Neuronal stem cell (in vitro differentiated cells): ENCODE measurements at regions not wholly inside any gene's neighbourhood (a gene's known extent, or its start where the extent isn't known, plus 50 kb on each side); places are given as distances from the start of the nearest gene placed in this dataset.

Experiments
- DNase-seq: peaks from one replicate; pipeline ENCODE4 v3.0.0-alpha.2; 2013; ENCODE audit warnings: low spot score
- H2AFZ ChIP-seq: one replicate; pipeline ENCODE4 v1.6.1; 2013; ENCODE audit warnings: mild to moderate bottlenecking, low read length, inconsistent platforms
- H2AK5ac ChIP-seq: 2 replicates; pipeline ENCODE4 v1.6.1; 2013; ENCODE audit warnings: low read depth, mild to moderate bottlenecking, inconsistent platforms, low read length, moderate library complexity, mixed read lengths
- H2BK120ac ChIP-seq: 2 replicates; pipeline ENCODE4 v1.6.1; 2013; ENCODE audit warnings: low read depth, mild to moderate bottlenecking, inconsistent platforms, low read length, moderate library complexity, mixed read lengths
- H2BK12ac ChIP-seq: one replicate; pipeline ENCODE4 v1.6.1; 2013; ENCODE audit warnings: low read length, inconsistent platforms
- H2BK15ac ChIP-seq: 2 replicates; pipeline ENCODE4 v1.6.1; 2013; ENCODE audit warnings: mild to moderate bottlenecking, low read length, inconsistent platforms, mixed read lengths
- H2BK5ac ChIP-seq: one replicate; pipeline ENCODE4 v1.6.1; 2013; ENCODE audit warnings: inconsistent platforms, mild to moderate bottlenecking, low read length, moderate library complexity
- H3K14ac ChIP-seq: one replicate; pipeline ENCODE4 v1.6.1; 2013; ENCODE audit warnings: low read length, inconsistent platforms
- H3K18ac ChIP-seq: 2 replicates; pipeline ENCODE4 v1.6.1; 2013; ENCODE audit warnings: low read length, inconsistent platforms
- H3K23ac ChIP-seq: 2 replicates; pipeline ENCODE4 v1.6.1; 2013; ENCODE audit warnings: low read depth, mild to moderate bottlenecking, mixed read lengths, low read length, inconsistent platforms; ENCODE audit not compliant: poor library complexity
- H3K27ac ChIP-seq: replicated peaks from 3 replicates; pipeline ENCODE4 v1.5.1; 2013; ENCODE audit warnings: low read length, inconsistent platforms
- H3K27me3 ChIP-seq, 3 experiments: 2 replicates each; pipeline ENCODE4 v1.6.1; 2013; ENCODE audit warnings: low read length in 3 of 3, mild to moderate bottlenecking in 2 of 3, inconsistent platforms in 1 of 3, low read depth in 1 of 3, mixed read lengths in 1 of 3, moderate library complexity in 1 of 3; ENCODE audit not compliant: control insufficient read depth in 3 of 3, insufficient read depth in 3 of 3
- H3K36me3 ChIP-seq, 2 donors: replicated peaks in 1 of 2; 2 replicates each; pipeline ENCODE4 v1.6.1; 2013; ENCODE audit warnings: low read length in 2 of 2; ENCODE audit not compliant: control insufficient read depth in 2 of 2, insufficient read depth in 2 of 2
- H3K4ac ChIP-seq: 2 replicates; pipeline ENCODE4 v1.6.1; 2013; ENCODE audit warnings: inconsistent platforms, mild to moderate bottlenecking, low read length, moderate library complexity
- H3K4me1 ChIP-seq, 2 donors: 1 replicate in 1 of 2; 2 replicates in 1 of 2; pipeline ENCODE4 v1.6.1; 2013; ENCODE audit warnings: low read length in 2 of 2, low read depth in 1 of 2; ENCODE audit not compliant: control insufficient read depth in 2 of 2, insufficient read depth in 1 of 2
- H3K4me2 ChIP-seq: one replicate; pipeline ENCODE4 v1.6.1; 2013; ENCODE audit warnings: mild to moderate bottlenecking, low read length, inconsistent platforms; ENCODE audit not compliant: insufficient read depth, poor library complexity, severe bottlenecking
- H3K4me3 ChIP-seq, 2 donors: 2 replicates each; pipeline ENCODE4 v1.5.1; 2013; ENCODE audit warnings: low read length in 2 of 2, mild to moderate bottlenecking in 2 of 2, inconsistent platforms in 1 of 2, moderate library complexity in 1 of 2
- H3K79me1 ChIP-seq: one replicate; pipeline ENCODE4 v1.6.1; 2013; ENCODE audit warnings: low read depth, mild to moderate bottlenecking, inconsistent platforms, low read length, moderate library complexity
- H3K9ac ChIP-seq: one replicate; pipeline ENCODE4 v1.6.1; 2013; ENCODE audit warnings: mild to moderate bottlenecking, low read depth, low read length, inconsistent platforms; ENCODE audit not compliant: poor library complexity
- H3K9me3 ChIP-seq, 2 donors: replicated peaks in 1 of 2; 2 replicates each; pipeline versions ENCODE3 to v1.6.1; 2013; ENCODE audit warnings: low read length in 2 of 2, mild to moderate bottlenecking in 2 of 2, inconsistent platforms in 1 of 2, low read depth in 1 of 2, mixed read lengths in 1 of 2, moderate library complexity in 1 of 2; ENCODE audit not compliant: control insufficient read depth in 2 of 2, insufficient read depth in 1 of 2
- H4K8ac ChIP-seq: one replicate; pipeline ENCODE4 v1.6.1; 2013; ENCODE audit warnings: low read depth, mild to moderate bottlenecking, inconsistent platforms, low read length, moderate library complexity
- H4K91ac ChIP-seq: one replicate; pipeline ENCODE4 v1.6.1; 2013; ENCODE audit warnings: low read length, low read depth, mild to moderate bottlenecking, inconsistent platforms; ENCODE audit not compliant: poor library complexity
- WGBS, 2 donors: extraction: QIAGEN DNeasy Blood & Tissue Kit; methylation state at CpG; one replicate each; pipeline ENCODE4 v1.1.7; 2013; ENCODE audit warnings: missing lambda C conversion rate in 2 of 2, mixed read lengths in 1 of 2; ENCODE audit not compliant: insufficient read length in 2 of 2, insufficient replicate concordance in 1 of 2; ENCODE audit errors: extremely low coverage in 2 of 2; 5-methylcytosine and 5-hydroxymethylcytosine counted together

DNA sequence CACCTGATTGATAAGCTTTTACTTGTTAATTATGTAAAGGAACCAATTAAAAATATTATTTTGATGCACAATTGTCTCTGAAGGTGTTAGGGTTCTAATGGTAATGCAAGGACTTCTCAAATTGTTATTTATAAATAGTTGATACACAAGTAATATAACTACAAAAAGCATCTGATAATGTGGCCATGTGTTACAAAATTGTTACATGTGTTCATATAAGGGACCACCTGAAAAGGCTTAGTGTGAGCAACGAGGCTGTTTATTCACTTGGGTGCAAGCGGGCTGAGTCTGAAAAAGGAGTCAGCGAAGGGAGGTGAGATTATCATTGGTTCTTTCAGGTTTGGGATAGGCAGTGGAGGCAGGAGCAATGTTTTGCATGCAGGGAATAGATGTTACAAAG lies 421.9 kb upstream of the CADM2 start:
- Histone ChIP-seq H3K9me3 (peaks cover 0 to 10% of the 10 kb centered on the region in 2 donors), H2AK5ac (no peak overlapping the region)
- no CpG with 5 or more reads among the region's 3 CpGs for WGBS, 2 donors

DNA sequence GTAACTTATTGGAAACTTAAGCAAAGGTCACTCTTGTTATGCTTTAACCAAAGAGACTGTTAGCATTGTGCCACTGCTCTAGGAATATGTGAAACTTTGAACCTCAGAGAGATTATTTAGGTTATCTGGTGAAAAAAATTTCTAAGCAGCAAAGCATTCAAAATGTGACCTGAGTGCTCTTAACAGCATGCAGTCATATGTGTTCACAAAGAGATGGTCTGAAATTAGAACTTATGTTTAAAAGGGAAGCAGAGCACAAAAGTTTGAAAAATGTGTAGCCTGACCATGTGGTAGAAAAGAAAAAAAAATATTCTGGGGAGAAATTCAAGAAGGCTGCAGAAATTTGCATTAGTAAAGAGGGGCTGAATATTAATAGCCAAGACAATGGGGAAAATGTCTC lies 420.2 kb upstream of the CADM2 start:
- H3K36me3 ChIP-seq = no peaks in the 10 kb centered on the region
- H3K4me1 ChIP-seq = no peaks in the 10 kb centered on the region
- H2BK15ac ChIP-seq = no peak overlapping the region
- no peak overlapping the region for H2BK12ac ChIP-seq
- H3K4me2 ChIP-seq = no peak overlapping the region
- H3K27ac ChIP-seq = no peak overlapping the region
- H4K91ac ChIP-seq = no peak overlapping the region
- peaks cover 0 to 9% of the 10 kb centered on the region in 2 donors for H3K9me3 ChIP-seq
- no peak overlapping the region for H3K4me3 ChIP-seq
- H3K4ac ChIP-seq = no peak overlapping the region
- H2AK5ac ChIP-seq = no peak overlapping the region
- no peak overlapping the region for H3K18ac ChIP-seq
- no peak overlapping the region for H4K8ac ChIP-seq
- no peak overlapping the region for H3K23ac ChIP-seq
- H2AFZ ChIP-seq = no peak overlapping the region
- no peaks in the 10 kb centered on the region for H3K27me3 ChIP-seq
- H3K79me1 ChIP-seq = no peaks in the 10 kb centered on the region
- no peak for DNase-seq
- H3K14ac ChIP-seq = no peak overlapping the region
- no peak overlapping the region for H3K9ac ChIP-seq
- no peak overlapping the region for H2BK5ac ChIP-seq
- H2BK120ac ChIP-seq = no peak overlapping the region

More for the DNA sequence above, 421.9 kb upstream of the CADM2 start:
- no peak overlapping the region for H3K14ac ChIP-seq
- no peak overlapping the region for H3K23ac ChIP-seq
- H3K18ac ChIP-seq = no peak overlapping the region
- no peak overlapping the region for H2BK12ac ChIP-seq
- H2BK120ac ChIP-seq = no peak overlapping the region
- H3K9ac ChIP-seq = no peak overlapping the region
- H4K8ac ChIP-seq = no peak overlapping the region
- H3K4me2 ChIP-seq = no peak overlapping the region
- no peak overlapping the region for H3K27ac ChIP-seq
- no peak overlapping the region for H2BK15ac ChIP-seq
- no peak overlapping the region for H3K4ac ChIP-seq
- no peak overlapping the region for H3K4me3 ChIP-seq
- no peaks in the 10 kb centered on the region for H3K79me1 ChIP-seq
- H3K36me3 ChIP-seq = no peaks in the 10 kb centered on the region
- H2AFZ ChIP-seq = no peak overlapping the region
- no peaks in the 10 kb centered on the region for H3K27me3 ChIP-seq
- no peak overlapping the region for H4K91ac ChIP-seq
- no peaks in the 10 kb centered on the region for H3K4me1 ChIP-seq
- H2BK5ac ChIP-seq = no peak overlapping the region
- DNase-seq = no peak

DNA sequence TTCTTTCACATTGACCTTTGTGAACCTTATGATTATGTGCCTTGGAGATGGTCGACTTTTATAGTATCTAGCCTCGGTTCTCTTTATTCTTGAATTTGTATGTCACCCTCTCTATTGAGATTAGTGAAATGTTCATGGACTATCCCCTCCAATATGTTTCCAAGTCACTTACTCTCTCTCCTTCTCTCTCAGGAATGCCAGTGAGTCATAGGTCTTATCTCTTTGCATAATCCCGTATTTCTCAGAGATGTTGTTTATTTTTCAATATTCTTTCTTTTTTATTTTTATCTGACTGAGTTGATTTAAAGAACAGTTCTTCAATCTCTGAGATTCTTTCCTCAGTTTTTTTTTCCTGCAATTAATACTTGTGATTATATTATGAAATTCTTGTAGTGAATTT lies 411.6 kb upstream of the CADM2 start:
- no peak overlapping the region for H2AFZ ChIP-seq
- no CpG with 5 or more reads among the region's 3 CpGs for WGBS, 2 donors
- no peak overlapping the region for H3K27ac ChIP-seq
- H3K79me1 ChIP-seq = no peaks in the 10 kb centered on the region
- H2BK5ac ChIP-seq = no peak overlapping the region
- no peak overlapping the region for H3K4me2 ChIP-seq
- H3K27me3 ChIP-seq = no peaks in the 10 kb centered on the region
- no peak overlapping the region for H3K18ac ChIP-seq
- no peak overlapping the region for H3K14ac ChIP-seq
- no peak overlapping the region for H2BK12ac ChIP-seq
- H3K4me3 ChIP-seq = no peak overlapping the region
- no peak overlapping the region for H2AK5ac ChIP-seq
- H3K9ac ChIP-seq = no peak overlapping the region
- H2BK120ac ChIP-seq = no peak overlapping the region
- H4K8ac ChIP-seq = no peak overlapping the region
- peaks cover 4% of the 10 kb centered on the region in 2 donors for H3K4me1 ChIP-seq
- H3K9me3 ChIP-seq = peaks cover 0 to 4% of the 10 kb centered on the region in 2 donors
- H4K91ac ChIP-seq = no peak overlapping the region
- H2BK15ac ChIP-seq = no peak overlapping the region
- H3K4ac ChIP-seq = no peak overlapping the region
- DNase-seq = no peak
- H3K36me3 ChIP-seq = no peaks in the 10 kb centered on the region
- no peak overlapping the region for H3K23ac ChIP-seq

DNA sequence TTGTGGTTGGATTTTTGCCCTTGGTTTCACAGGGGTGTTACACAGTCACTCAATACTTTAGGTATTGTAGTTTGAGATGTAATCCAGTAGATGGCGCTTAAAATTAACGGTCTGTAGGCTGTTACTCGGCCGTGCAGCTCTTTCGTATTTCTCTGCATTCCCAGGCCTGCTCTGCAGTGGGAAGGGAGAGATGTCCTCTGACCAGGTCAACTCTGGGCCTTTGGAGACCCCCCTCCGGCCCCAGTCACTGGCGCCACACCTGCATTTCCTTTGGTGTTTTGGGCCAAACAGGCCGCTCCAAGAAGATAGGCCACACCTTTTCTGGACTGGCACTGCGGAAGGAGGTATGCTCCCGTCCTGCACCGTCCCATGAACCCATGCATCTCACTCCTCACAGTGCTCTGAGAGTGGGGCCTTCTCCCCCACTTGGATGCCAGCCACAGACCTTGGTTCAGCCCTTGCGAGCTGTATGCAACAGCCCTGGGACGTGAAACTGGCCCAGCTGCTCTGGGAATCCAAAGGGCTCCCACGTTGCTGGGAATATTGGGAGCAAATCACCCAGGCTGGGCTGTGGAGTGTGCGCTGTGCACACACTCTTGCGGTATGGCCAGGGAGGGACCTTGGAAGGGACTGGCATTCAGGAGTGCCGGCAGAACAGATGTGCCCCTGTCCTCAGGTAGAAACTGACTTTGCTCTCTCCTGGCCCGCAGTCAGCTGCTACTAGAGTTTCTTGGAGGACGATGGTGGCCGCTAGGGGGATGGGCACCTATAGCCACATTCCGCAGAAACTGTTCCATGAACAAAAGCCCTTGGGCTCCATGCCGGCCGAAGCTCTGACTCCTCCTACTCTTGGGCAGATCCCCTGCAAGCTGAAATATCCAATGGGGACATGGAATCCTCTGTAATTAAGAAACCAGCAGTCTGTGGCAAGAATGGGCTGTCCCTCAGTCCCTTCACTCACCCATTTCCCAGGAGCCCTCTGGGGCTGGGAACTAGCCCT lies 410.5 kb upstream of the CADM2 start:
- no CpG with 5 or more reads among the region's 23 CpGs for WGBS, 2 donors
- no peak overlapping the region for H3K27ac ChIP-seq
- no peaks in the 10 kb centered on the region for H3K79me1 ChIP-seq
- H4K8ac ChIP-seq = no peak overlapping the region
- H3K9ac ChIP-seq = no peak overlapping the region
- no peaks in the 10 kb centered on the region for H3K27me3 ChIP-seq
- no peak overlapping the region for H3K4me3 ChIP-seq
- H3K36me3 ChIP-seq = no peaks in the 10 kb centered on the region
- H3K18ac ChIP-seq = peak overlapping the region; percentile 44
- no peak overlapping the region for H3K14ac ChIP-seq
- peaks cover 0 to 4% of the 10 kb centered on the region in 2 donors for H3K9me3 ChIP-seq
- H2AFZ ChIP-seq = peak overlapping the region; percentile 68
- H3K23ac ChIP-seq = no peak overlapping the region
- no peak overlapping the region for H2BK5ac ChIP-seq
- no peak overlapping the region for H4K91ac ChIP-seq
- no peak overlapping the region for H2BK12ac ChIP-seq
- H2BK15ac ChIP-seq = no peak overlapping the region
- DNase-seq = peak; percentile 31
- no peak overlapping the region for H3K4me2 ChIP-seq
- H2AK5ac ChIP-seq = no peak overlapping the region
- H2BK120ac ChIP-seq = no peak overlapping the region
- H3K4me1 ChIP-seq = peaks cover 4 to 6% of the 10 kb centered on the region in 2 donors
- H3K4ac ChIP-seq = no peak overlapping the region
